K562 (cell line): ENCODE measurements at regions not wholly inside any gene's neighbourhood (a gene's known extent, or its start where the extent isn't known, plus 50 kb on each side); places are given as distances from the start of the nearest gene placed in this dataset.

ENCODE experiments used
- ARNT ChIP-seq, 2 experiments: fragments of 450-650 bp; IDR thresholded peaks; 2 replicates each; pipeline ENCODE4 v1.6.1; 2016; ENCODE audit warnings: mild to moderate bottlenecking in 1 of 2
- CBX8 ChIP-seq: fragments of 200-600 bp; sonication (generic); IDR thresholded peaks from 2 replicates; pipeline ENCODE4 v1.6.1; 2012; ENCODE audit warnings: borderline replicate concordance, mixed run types, low read depth, mild to moderate bottlenecking, moderate library complexity, mixed read lengths, low read length, control low read depth, inconsistent platforms; ENCODE audit not compliant: poor library complexity, severe bottlenecking; ENCODE audit errors: extremely low read depth
- DNMT1 ChIP-seq: fragments of 450-650 bp; IDR thresholded peaks from 2 replicates; pipeline ENCODE4 v1.6.1; 2016; ENCODE audit warnings: antibody characterized with exemption, mild to moderate bottlenecking
- HDAC1 ChIP-seq, 2 experiments: fragments of 450-650 bp; IDR thresholded peaks; 2 replicates each; pipeline ENCODE4 v1.6.1; 2016 to 2017; ENCODE audit warnings: inconsistent platforms in 1 of 2, mild to moderate bottlenecking in 1 of 2, moderate library complexity in 1 of 2
- HDGF ChIP-seq: fragments of 450-650 bp; IDR thresholded peaks from 2 replicates; pipeline ENCODE4 v1.6.1; 2016
- NFIC ChIP-seq: fragments of 450-650 bp; IDR thresholded peaks from 2 replicates; pipeline ENCODE4 v1.6.1; 2017; ENCODE audit warnings: mild to moderate bottlenecking, inconsistent platforms
- NFRKB ChIP-seq: fragments of 450-650 bp; IDR thresholded peaks from 2 replicates; pipeline ENCODE4 v1.6.1; 2016; ENCODE audit warnings: low read depth
- SMARCA5 ChIP-seq: fragments of 450-650 bp; IDR thresholded peaks from 2 replicates; pipeline ENCODE4 v1.6.1; 2016
- SRF ChIP-seq, 2 experiments: fragments of 250-450, 450-650 bp in 1 of 2; sonication (Bioruptor Pico) in 1 of 2; sonication (generic) in 1 of 2; formaldehyde crosslinking; IDR thresholded peaks; 2 replicates each; pipeline versions ENCODE4 v1.5.0 to v1.5.1; 2020 to 2022; ENCODE audit warnings: mild to moderate bottlenecking in 1 of 2, missing genetic modification reagents in 1 of 2
- YBX1 ChIP-seq: fragments of 450-650 bp; IDR thresholded peaks from 2 replicates; pipeline ENCODE4 v1.7.1; 2016; ENCODE audit warnings: mild to moderate bottlenecking
- ZC3H8 ChIP-seq: fragments of 450-650 bp; IDR thresholded peaks from 2 replicates; pipeline ENCODE4 v1.6.1; 2017
- ZEB2 ChIP-seq: fragments of 450-650 bp; IDR thresholded peaks from 2 replicates; pipeline ENCODE4 v1.6.1; 2016
- TF ChIP-seq, protein P1 (sequence below): sonication (generic); formaldehyde crosslinking; IDR thresholded peaks from 2 replicates; pipeline ENCODE4 v1.8.0; 2023; ENCODE audit warnings: mild to moderate bottlenecking, missing genetic modification reagents
- TF ChIP-seq, protein P2 (sequence below), 3 experiments: fragments of 200-800 bp in 1 of 3; sonication (Bioruptor generic) in 1 of 3; sonication (generic) in 1 of 3; formaldehyde crosslinking in 1 of 3; IDR thresholded peaks; 2 replicates each; pipeline versions ENCODE4 v1.6.1 to v1.8.0; 2016 to 2022; ENCODE audit warnings: mild to moderate bottlenecking in 2 of 3, missing compliant biosample characterization in 2 of 3, missing genetic modification characterization in 2 of 3, missing genetic modification reagents in 1 of 3
- TF ChIP-seq, protein P3 (sequence below): fragments of 450-650 bp; formaldehyde crosslinking; IDR thresholded peaks from 2 replicates; pipeline ENCODE4 v1.4.0; 2022; ENCODE audit warnings: missing genetic modification characterization
- TF ChIP-seq, protein P4 (sequence below): fragments of 450-650 bp; formaldehyde crosslinking; conservative IDR thresholded peaks from 2 replicates; pipeline ENCODE4 v1.4.0; 2022; ENCODE audit warnings: mild to moderate bottlenecking, missing genetic modification characterization

DNA sequence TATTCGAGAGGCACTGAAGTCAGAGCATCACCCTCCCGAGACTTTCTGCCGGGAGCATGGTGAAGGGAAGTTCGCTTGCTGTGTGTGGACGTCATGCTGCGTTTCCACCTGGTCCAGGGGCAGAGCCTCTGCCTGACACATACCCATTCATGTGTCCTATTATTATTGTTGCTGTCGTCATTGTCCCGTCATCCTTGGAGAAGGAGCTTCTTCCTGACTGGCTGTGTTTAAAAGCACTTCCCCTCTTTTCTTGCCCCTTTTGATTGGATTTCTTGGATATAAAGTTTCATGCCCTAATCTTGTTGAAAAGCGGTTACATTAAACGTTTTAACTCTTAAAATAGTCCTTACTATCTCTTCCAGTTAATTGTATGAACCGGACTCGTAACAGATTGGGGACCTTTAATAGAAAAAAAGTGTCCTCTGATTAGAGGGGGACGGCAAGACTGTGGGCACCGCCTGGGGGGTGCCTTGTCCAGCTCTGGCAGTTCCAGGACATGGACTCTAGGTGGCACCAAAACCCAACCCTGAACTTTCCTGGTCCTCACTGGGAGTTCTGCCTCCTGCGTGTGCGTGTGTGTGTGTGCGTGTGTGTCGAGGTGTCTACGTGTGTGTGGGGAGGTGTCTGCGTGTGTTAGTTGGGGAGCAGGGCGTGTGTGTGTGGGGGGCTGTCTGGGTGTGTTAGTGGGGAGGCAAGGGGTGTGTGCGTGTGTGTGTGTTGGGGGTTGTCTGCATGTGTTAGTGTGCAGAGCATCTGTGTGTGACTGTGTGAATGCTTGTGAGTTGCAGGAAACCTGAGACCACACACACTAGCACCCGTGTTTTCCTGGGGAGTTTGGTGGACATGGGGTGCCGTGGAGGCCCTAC lies 133.3 kb upstream of the CIBAR2 start (continued):
- TF ChIP-seq NFRKB (no peak), SRF (CRISPR knock-in tag; IDR thresholded peaks at IDR 0.05) (0 out of 4 replicates have a peak, but pooled peaks of 1 of the 2 experiments have one; percentile 34), ARNT (IDR thresholded peaks at IDR 0.05) (peak; percentile 78 to 88; a peak in 2 of 4 replicates), HDGF (peak; percentile 95), NFIC (peak; percentile 36; the same call in 1 of the 2 replicates), HDAC1 (IDR thresholded peaks at IDR 0.05) (peak in 1 of 2 experiments; percentile 88; a peak in 2 of 4 replicates), YBX1 (0 out of 2 replicates have a peak, but pooled peaks have one; percentile 27), ZEB2 (peak; percentile 59; the same call in 1 of the 2 replicates), DNMT1 (0 out of 2 replicates have a peak, but pooled peaks have one; percentile 85), ZC3H8 (peak; percentile 85; the same call in 1 of the 2 replicates), SMARCA5 (peak; percentile 94), CBX8 (no peak)
- TF ChIP-seq, protein P1, sequence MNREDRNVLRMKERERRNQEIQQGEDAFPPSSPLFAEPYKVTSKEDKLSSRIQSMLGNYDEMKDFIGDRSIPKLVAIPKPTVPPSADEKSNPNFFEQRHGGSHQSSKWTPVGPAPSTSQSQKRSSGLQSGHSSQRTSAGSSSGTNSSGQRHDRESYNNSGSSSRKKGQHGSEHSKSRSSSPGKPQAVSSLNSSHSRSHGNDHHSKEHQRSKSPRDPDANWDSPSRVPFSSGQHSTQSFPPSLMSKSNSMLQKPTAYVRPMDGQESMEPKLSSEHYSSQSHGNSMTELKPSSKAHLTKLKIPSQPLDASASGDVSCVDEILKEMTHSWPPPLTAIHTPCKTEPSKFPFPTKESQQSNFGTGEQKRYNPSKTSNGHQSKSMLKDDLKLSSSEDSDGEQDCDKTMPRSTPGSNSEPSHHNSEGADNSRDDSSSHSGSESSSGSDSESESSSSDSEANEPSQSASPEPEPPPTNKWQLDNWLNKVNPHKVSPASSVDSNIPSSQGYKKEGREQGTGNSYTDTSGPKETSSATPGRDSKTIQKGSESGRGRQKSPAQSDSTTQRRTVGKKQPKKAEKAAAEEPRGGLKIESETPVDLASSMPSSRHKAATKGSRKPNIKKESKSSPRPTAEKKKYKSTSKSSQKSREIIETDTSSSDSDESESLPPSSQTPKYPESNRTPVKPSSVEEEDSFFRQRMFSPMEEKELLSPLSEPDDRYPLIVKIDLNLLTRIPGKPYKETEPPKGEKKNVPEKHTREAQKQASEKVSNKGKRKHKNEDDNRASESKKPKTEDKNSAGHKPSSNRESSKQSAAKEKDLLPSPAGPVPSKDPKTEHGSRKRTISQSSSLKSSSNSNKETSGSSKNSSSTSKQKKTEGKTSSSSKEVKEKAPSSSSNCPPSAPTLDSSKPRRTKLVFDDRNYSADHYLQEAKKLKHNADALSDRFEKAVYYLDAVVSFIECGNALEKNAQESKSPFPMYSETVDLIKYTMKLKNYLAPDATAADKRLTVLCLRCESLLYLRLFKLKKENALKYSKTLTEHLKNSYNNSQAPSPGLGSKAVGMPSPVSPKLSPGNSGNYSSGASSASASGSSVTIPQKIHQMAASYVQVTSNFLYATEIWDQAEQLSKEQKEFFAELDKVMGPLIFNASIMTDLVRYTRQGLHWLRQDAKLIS (CRISPR knock-in tag), result 0 out of 2 replicates have a peak, but pooled peaks have one; percentile 30
- TF ChIP-seq, protein P2, sequence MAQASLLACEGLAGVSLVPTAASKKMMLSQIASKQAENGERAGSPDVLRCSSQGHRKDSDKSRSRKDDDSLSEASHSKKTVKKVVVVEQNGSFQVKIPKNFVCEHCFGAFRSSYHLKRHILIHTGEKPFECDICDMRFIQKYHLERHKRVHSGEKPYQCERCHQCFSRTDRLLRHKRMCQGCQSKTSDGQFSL (CRISPR knock-in tag; IDR thresholded peaks at IDR 0.05), result peak; percentile 96
- TF ChIP-seq, protein P2 (tag; IDR thresholded peaks at IDR 0.05), result peak in 1 of 2 experiments; percentile 81; a peak in 2 of 4 replicates
- TF ChIP-seq, protein P3, sequence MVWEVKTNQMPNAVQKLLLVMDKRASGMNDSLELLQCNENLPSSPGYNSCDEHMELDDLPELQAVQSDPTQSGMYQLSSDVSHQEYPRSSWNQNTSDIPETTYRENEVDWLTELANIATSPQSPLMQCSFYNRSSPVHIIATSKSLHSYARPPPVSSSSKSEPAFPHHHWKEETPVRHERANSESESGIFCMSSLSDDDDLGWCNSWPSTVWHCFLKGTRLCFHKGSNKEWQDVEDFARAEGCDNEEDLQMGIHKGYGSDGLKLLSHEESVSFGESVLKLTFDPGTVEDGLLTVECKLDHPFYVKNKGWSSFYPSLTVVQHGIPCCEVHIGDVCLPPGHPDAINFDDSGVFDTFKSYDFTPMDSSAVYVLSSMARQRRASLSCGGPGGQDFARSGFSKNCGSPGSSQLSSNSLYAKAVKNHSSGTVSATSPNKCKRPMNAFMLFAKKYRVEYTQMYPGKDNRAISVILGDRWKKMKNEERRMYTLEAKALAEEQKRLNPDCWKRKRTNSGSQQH, result peak; percentile 95
- TF ChIP-seq, protein P4, sequence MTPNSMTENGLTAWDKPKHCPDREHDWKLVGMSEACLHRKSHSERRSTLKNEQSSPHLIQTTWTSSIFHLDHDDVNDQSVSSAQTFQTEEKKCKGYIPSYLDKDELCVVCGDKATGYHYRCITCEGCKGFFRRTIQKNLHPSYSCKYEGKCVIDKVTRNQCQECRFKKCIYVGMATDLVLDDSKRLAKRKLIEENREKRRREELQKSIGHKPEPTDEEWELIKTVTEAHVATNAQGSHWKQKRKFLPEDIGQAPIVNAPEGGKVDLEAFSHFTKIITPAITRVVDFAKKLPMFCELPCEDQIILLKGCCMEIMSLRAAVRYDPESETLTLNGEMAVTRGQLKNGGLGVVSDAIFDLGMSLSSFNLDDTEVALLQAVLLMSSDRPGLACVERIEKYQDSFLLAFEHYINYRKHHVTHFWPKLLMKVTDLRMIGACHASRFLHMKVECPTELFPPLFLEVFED (CRISPR knock-in tag), result peak; percentile 93
